ENCODE measurements at regions not wholly inside any gene's neighbourhood (a gene's known extent, or its start where the extent isn't known, plus 50 kb on each side); places are given as distances from the start of the nearest gene placed in this dataset.

DNA sequence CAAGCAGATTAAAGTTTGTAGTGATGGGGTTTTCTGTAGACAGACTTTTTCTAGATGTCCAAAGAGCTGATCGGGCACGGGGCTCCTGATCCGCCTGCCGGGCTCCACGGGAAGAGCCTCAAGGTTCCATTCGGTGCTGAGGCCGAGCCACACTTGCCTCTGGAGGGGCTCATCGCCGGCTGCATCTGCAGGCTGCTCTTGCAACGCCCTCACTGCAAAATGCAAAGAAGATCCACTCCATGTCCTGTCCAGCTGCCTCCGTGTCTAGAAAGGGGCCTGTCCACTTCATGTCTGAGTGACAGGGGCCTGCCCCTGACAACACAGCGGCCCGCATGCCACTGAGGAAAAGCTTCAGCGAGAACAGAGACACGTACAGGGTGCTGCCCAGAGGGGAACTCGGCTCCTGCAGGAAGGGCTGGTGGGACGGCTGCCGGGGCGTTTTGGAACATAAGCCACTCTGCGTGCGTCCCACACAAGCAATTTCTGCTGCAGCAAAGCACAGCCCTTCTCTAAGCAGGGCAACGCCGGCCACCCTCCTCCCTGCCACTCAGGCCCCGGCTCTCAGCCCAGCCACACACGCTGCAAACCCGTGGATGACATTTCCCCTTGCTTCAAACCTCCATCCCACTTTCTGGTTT lies 53.6 kb upstream of the CTDP1 start:
- H3K4me1 ChIP-seq = no peaks in the 10 kb centered on the region
- DNase-seq = peak in 1 of 2 donors; percentile 4
- intact Hi-C loops (cut with DNase I; ENCODE audit: low total_unique reads) = no loop called here
- H3K36me3 ChIP-seq = no peaks in the 10 kb centered on the region
- no peak overlapping the region for H3K27ac ChIP-seq
- no peaks in the 10 kb centered on the region for H3K27me3 ChIP-seq
- no peak overlapping the region for H3K4me3 ChIP-seq
- TF ChIP-seq POLR2A (IDR thresholded peaks at IDR 0.05) = no peak
- TF ChIP-seq, protein P1, sequence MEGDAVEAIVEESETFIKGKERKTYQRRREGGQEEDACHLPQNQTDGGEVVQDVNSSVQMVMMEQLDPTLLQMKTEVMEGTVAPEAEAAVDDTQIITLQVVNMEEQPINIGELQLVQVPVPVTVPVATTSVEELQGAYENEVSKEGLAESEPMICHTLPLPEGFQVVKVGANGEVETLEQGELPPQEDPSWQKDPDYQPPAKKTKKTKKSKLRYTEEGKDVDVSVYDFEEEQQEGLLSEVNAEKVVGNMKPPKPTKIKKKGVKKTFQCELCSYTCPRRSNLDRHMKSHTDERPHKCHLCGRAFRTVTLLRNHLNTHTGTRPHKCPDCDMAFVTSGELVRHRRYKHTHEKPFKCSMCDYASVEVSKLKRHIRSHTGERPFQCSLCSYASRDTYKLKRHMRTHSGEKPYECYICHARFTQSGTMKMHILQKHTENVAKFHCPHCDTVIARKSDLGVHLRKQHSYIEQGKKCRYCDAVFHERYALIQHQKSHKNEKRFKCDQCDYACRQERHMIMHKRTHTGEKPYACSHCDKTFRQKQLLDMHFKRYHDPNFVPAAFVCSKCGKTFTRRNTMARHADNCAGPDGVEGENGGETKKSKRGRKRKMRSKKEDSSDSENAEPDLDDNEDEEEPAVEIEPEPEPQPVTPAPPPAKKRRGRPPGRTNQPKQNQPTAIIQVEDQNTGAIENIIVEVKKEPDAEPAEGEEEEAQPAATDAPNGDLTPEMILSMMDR (IDR thresholded peaks at IDR 0.05) = no peak
- H3K9me3 ChIP-seq = no peaks in the 10 kb centered on the region

DNA sequence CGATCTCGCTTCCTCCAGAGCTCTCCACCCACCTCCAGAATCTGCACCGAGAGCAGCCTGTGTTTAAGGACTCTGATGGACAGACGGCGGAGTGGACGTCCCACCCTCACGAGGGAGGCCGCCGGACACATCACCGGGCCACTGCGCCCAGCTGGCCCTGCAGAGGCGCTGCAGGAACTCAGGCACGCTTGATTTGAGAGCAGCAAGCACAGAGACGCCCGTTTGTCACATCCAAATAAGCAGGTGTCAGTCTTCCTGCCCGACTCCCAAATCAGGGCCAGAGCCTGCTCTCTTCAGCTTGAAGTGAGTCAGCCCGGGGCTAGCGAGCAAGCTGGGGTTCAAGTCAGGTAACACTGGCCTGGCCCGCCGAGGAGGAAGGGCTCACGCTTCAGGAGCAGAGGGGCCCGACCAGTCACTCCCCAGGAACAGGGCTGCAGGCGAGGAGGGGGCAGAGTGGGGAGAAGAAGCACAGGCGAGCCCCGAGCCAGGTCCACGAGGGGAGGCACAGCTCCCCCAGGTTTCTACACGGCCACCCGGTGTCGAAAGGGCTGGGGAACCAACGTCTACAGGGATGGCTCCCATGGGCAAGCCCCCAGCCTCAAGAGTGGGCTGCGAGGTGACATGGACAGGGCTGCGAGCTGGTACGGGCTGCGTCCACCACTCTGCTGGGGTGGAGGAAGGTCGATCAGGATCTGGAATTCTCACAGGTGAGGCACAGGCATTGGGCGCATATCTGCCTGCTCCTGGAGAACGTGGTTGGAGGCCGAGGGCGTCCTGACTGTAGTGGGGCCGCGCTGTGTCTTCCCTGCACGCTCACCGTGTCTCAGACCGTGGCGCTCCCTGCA lies 52.5 kb upstream of the CTDP1 start:
- peak in 1 of 2 donors; percentile 9 for DNase-seq
- H3K4me1 ChIP-seq = no peaks in the 10 kb centered on the region
- no peaks in the 10 kb centered on the region for H3K27me3 ChIP-seq
- no peaks in the 10 kb centered on the region for H3K9me3 ChIP-seq
- H3K4me3 ChIP-seq = no peak overlapping the region
- TF ChIP-seq, protein P1 (IDR thresholded peaks at IDR 0.05) = no peak
- TF ChIP-seq POLR2A (IDR thresholded peaks at IDR 0.05) = no peak
- intact Hi-C loops (cut with DNase I; ENCODE audit: low total_unique reads) = no loop called here
- H3K27ac ChIP-seq = no peak overlapping the region
- H3K36me3 ChIP-seq = no peaks in the 10 kb centered on the region

DNA sequence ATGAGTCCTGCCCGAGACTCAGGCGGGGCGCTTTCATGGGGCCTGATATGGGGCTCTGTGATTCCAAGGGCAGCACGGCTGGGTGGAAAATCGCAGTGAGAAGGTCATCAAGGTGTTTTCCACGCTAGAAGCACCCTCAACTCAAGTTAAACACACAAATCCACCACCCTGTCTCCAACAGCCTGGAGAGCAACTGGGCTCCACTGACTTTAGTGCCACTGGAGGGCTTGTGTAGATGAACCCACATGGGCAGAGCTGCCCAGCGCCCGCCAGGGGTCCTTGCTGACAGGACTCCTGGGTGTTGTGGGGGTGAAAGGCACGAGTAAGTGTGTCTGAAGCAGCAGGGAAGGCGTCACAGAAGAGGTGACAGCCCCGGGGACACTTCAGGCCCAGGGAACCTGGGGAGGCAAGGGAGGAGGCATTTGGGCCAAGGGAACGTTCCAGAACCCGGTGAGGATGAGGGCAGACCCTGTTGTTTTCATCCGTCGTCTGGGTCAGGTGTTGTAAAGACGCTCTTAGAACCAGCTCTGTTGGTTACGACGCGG lies 51.8 kb upstream of the CTDP1 start:
- Histone ChIP-seq H3K27me3 (no peaks in the 10 kb centered on the region), H3K27ac (no peak overlapping the region), H3K4me3 (no peak overlapping the region), H3K36me3 (no peaks in the 10 kb centered on the region), H3K9me3 (no peaks in the 10 kb centered on the region), H3K4me1 (no peaks in the 10 kb centered on the region)
- peak in 1 of 2 donors; percentile 7 for DNase-seq
- TF ChIP-seq, protein P1 (IDR thresholded peaks at IDR 0.05) = no peak
- TF ChIP-seq POLR2A (IDR thresholded peaks at IDR 0.05) = no peak
- intact Hi-C loops (cut with DNase I; ENCODE audit: low total_unique reads) = no loop called here

DNA sequence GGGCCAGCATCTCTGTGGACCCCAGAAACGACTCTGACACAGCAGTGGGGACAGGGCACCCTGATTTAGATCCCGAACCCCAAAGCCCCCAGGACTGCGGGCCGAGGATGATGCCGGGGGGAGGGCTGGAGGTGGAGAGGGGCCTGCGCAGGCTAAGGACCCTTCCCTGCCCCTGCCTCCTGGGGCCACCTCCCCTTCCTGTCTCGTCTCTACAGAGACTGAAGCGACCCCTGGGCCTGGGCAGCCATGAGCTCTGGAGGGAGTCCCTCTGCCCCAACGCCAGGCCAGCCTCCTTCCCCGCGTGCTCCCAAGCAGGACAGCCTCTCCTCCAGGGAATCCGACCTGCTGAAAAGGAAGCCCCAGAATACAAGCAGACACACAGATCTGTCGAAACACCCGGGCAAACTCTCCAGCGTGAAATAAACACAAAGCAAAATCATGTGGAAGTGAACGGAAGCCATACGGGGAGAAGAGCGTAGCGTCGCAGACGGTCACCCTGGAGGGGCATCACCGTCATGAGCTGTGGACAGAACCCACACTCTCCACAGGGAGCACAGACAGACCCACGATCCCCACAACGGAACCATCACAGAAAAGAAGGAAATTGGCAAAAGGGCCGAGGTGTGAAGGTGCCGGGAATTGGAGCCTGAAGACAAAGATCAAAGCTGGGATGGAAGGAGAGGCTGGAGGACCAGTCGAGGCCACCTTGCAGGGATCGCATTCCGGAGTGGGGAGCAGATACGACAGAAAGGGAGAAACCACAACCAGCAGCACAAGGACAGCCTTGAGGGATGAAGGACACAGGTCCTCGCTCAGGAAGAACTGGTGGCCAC lies 51.0 kb upstream of the CTDP1 start:
- Histone ChIP-seq H3K9me3 (no peaks in the 10 kb centered on the region), H3K36me3 (no peaks in the 10 kb centered on the region), H3K4me1 (no peaks in the 10 kb centered on the region), H3K27me3 (no peaks in the 10 kb centered on the region), H3K4me3 (no peak overlapping the region), H3K27ac (no peak overlapping the region)
- DNase-seq = peak in 1 of 2 donors; percentile 5
- intact Hi-C loops (cut with DNase I; ENCODE audit: low total_unique reads) = no loop called here
- no peak for TF ChIP-seq POLR2A (IDR thresholded peaks at IDR 0.05)
- TF ChIP-seq, protein P1 (IDR thresholded peaks at IDR 0.05) = no peak
